ENCODE measurements at regions not wholly inside any gene's neighbourhood (a gene's known extent, or its start where the extent isn't known, plus 50 kb on each side); places are given as distances from the start of the nearest gene placed in this dataset.

- Histone ChIP-seq H3K9me3 (no peaks in the 10 kb centered on the region), H3K4me3 (no peak overlapping the region), H3K4me1 (no peaks in the 10 kb centered on the region), H3K27ac (no peak overlapping the region), H3K27me3 (no peaks in the 10 kb centered on the region), H3K36me3 (no peaks in the 10 kb centered on the region)
- peak in 1 of 2 donors; percentile 30 for DNase-seq
- no peak for TF ChIP-seq POLR2A (IDR thresholded peaks at IDR 0.05)
- no peak for TF ChIP-seq POLR2AphosphoS5 (IDR thresholded peaks at IDR 0.05)
- TF ChIP-seq CTCF (IDR thresholded peaks at IDR 0.05): no peak
- peak; percentile 16 to 79 for ATAC-seq (ENCODE audit: low FRiP score in 2 of 2)
- 81 to 83% methylated on average over 18 of the region's 18 CpGs for WGBS, 2 donors
Observed at GRCh38 chr6:63441266-63441956, 121.6 kb upstream of the LGSN start.

GRCh38 chr6:63442870-63443269 is 123.1 kb upstream of the LGSN start:
- WGBS, 2 donors: 92 to 96% methylated on average over 5 to 18 of the region's 20 CpGs
- DNase-seq: peak in 1 of 2 donors; percentile 63
- Histone ChIP-seq H3K27me3 (no peaks in the 10 kb centered on the region), H3K27ac (no peak overlapping the region), H3K9me3 (no peaks in the 10 kb centered on the region), H3K4me3 (no peak overlapping the region), H3K4me1 (no peaks in the 10 kb centered on the region), H3K36me3 (no peaks in the 10 kb centered on the region)
- TF ChIP-seq POLR2AphosphoS5 (IDR thresholded peaks at IDR 0.05) (no peak), CTCF (IDR thresholded peaks at IDR 0.05) (no peak), POLR2A (IDR thresholded peaks at IDR 0.05) (no peak), EP300 (IDR thresholded peaks at IDR 0.05) (no peak)
- peak in 1 of 2 donors; percentile 23 for ATAC-seq (ENCODE audit: low FRiP score in 2 of 2)

DNA sequence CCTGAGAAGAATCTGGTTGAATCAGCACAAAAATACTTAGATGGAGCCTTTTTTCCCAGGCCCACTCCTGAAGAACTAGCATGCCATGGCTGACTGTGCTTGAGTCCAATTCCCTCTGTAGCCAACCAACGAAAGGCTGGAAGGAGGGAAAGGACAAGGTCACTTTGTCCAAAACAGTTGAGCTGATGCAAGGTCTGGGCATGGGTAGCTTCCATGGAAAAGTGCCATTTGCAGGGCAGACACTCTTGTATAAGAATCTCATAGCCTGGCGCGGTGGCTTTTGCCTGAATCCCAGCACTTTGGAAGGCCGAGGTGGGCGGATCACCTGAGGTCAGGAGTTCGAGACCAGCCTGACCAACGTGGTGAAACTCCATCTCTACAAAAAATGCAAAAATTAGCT is 125.0 kb upstream of the LGSN start:
- H3K27ac ChIP-seq: no peak overlapping the region
- H3K9me3 ChIP-seq: no peaks in the 10 kb centered on the region
- WGBS, 2 donors: 75 to 84% methylated on average over 6 to 7 of the region's 7 CpGs
- TF ChIP-seq CTCF (IDR thresholded peaks at IDR 0.05): no peak
- no peak for TF ChIP-seq POLR2AphosphoS5 (IDR thresholded peaks at IDR 0.05)
- TF ChIP-seq EP300 (IDR thresholded peaks at IDR 0.05): no peak
- no peak for TF ChIP-seq POLR2A (IDR thresholded peaks at IDR 0.05)
- DNase-seq (no peak), ATAC-seq (ENCODE audit: low FRiP score in 2 of 2) (no peak)
- no peaks in the 10 kb centered on the region for H3K36me3 ChIP-seq
- H3K27me3 ChIP-seq: no peaks in the 10 kb centered on the region
- no peak overlapping the region for H3K4me3 ChIP-seq
- H3K4me1 ChIP-seq: no peaks in the 10 kb centered on the region

DNA sequence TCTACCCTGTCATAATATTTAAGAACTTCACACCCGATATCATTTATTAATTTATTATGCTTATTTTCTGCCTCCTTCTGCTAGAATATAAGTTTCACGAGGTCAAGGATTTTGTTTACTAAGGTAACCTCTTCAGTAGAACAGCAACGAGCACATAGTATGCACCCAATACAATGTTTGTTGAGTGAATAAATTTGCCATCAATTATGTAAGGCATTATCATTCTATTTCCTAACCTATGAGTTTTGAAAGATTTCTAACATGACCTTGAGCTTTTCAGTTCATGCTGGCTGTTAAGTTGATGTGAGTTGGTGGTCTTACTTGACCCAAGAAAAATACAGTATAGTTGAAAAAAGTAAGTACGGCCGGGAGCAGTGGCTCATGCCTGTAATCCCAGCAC is 125.9 kb upstream of the LOC128125822 start:
- Histone ChIP-seq H3K4me3 (no peak overlapping the region), H3K4me1 (no peaks in the 10 kb centered on the region), H3K36me3 (no peaks in the 10 kb centered on the region), H3K27ac (no peak overlapping the region), H3K9me3 (no peaks in the 10 kb centered on the region), H3K27me3 (no peaks in the 10 kb centered on the region)
- TF ChIP-seq EP300 (IDR thresholded peaks at IDR 0.05) (no peak), POLR2A (IDR thresholded peaks at IDR 0.05) (no peak), CTCF (IDR thresholded peaks at IDR 0.05) (no peak), POLR2AphosphoS5 (IDR thresholded peaks at IDR 0.05) (no peak)
- DNase-seq (no peak), ATAC-seq (ENCODE audit: low FRiP score in 2 of 2) (no peak)
- WGBS, 2 donors: 89% methylated on average over 5 of the region's 5 CpGs

DNA sequence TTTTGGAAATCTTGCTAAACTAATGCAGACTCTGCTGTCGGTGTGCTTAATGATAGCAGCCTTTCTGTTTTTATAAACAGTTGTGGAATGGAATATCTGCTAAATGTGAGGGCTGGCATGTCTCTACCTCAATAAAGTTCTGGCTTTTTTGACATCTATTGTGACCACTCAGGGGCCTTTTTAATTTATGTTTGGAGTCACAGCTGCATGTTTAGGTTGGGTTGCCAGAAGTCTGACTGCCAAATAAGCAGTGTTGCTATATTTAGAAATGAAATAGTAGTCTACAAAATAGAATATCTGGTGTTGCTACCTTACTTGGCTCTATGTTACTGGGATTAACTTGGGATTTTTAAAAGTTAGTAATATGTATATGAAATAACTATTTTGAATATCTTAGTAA is 125.1 kb upstream of the LOC128125822 start:
- no peak for DNase-seq
- no peaks in the 10 kb centered on the region for H3K4me1 ChIP-seq
- WGBS, 2 donors: 78% methylated on average over 1 of the region's 1 CpG

More for the DNA sequence above, 125.1 kb upstream of the LOC128125822 start:
- Histone ChIP-seq H3K27ac (no peak overlapping the region), H3K27me3 (no peaks in the 10 kb centered on the region), H3K4me3 (no peak overlapping the region), H3K9me3 (no peaks in the 10 kb centered on the region), H3K36me3 (no peaks in the 10 kb centered on the region)
- TF ChIP-seq POLR2AphosphoS5 (IDR thresholded peaks at IDR 0.05): no peak
- TF ChIP-seq EP300 (IDR thresholded peaks at IDR 0.05): no peak
- no peak for TF ChIP-seq CTCF (IDR thresholded peaks at IDR 0.05)
- no peak for ATAC-seq (ENCODE audit: low FRiP score in 2 of 2)
